ENCODE measurements at regions not wholly inside any gene's neighbourhood (a gene's known extent, or its start where the extent isn't known, plus 50 kb on each side); places are given as distances from the start of the nearest gene placed in this dataset.

GRCh38 chr11:122241566-122241965, 125.6 kb upstream of the BLID start:
- WGBS, 2 donors = 85 to 86% methylated on average over 3 of the region's 3 CpGs

GRCh38 chr11:122240638-122241037, 124.6 kb upstream of the BLID start:
- 80 to 89% methylated on average over 3 of the region's 3 CpGs for WGBS, 2 donors
- FAIRE-seq = no peak
- no peak for TF ChIP-seq CTCF (IDR thresholded peaks at IDR 0.05)

More at GRCh38 chr11:122241566-122241965, 125.6 kb upstream of the BLID start:
- Histone ChIP-seq H3K27ac (no peak overlapping the region), H3K9me3 (no peaks in the 10 kb centered on the region), H3K4me3 (no peak overlapping the region), H3K4me1 (no peaks in the 10 kb centered on the region), H3K27me3 (no peaks in the 10 kb centered on the region), H3K36me3 (no peaks in the 10 kb centered on the region)
- TF ChIP-seq CTCF (IDR thresholded peaks at IDR 0.05) = no peak
- DNase-seq (no peak), ATAC-seq (no peak), FAIRE-seq (no peak)
- intact Hi-C loops (cut with DNase I) = no loop called here

GRCh38 chr11:122235615-122236014, 119.6 kb upstream of the BLID start:
- H3K4me3 ChIP-seq = no peak overlapping the region
- H3K27ac ChIP-seq = no peak overlapping the region
- intact Hi-C loops (cut with DNase I) = no loop called here
- no peak for TF ChIP-seq CTCF (IDR thresholded peaks at IDR 0.05)
- ATAC-seq (peak; percentile 93 to 97 (median 95)), FAIRE-seq (no peak), DNase-seq (peak in 4 of 6 donors; percentile 37 to 65 (median 55))
- no peaks in the 10 kb centered on the region for H3K36me3 ChIP-seq
- no peaks in the 10 kb centered on the region for H3K9me3 ChIP-seq
- H3K27me3 ChIP-seq = no peaks in the 10 kb centered on the region
- WGBS, 2 donors = 7 to 11% methylated on average over 3 of the region's 3 CpGs
- H3K4me1 ChIP-seq = peaks cover 0 to 4% (median 0%) of the 10 kb centered on the region in 3 donors

More at GRCh38 chr11:122240638-122241037, 124.6 kb upstream of the BLID start:
- no peaks in the 10 kb centered on the region for H3K27me3 ChIP-seq
- no peaks in the 10 kb centered on the region for H3K9me3 ChIP-seq
- no peaks in the 10 kb centered on the region for H3K36me3 ChIP-seq
- H3K4me1 ChIP-seq = peaks cover 0 to 4% (median 0%) of the 10 kb centered on the region in 3 donors
- H3K4me3 ChIP-seq = no peak overlapping the region
- H3K27ac ChIP-seq = no peak overlapping the region
- intact Hi-C loops (cut with DNase I) = no loop called here
- DNase-seq = no peak
- ATAC-seq = no peak

- 91 to 98% methylated on average over 3 of the region's 3 CpGs for WGBS, 2 donors
- Histone ChIP-seq H3K36me3 (no peaks in the 10 kb centered on the region), H3K4me3 (no peak overlapping the region), H3K27me3 (no peaks in the 10 kb centered on the region), H3K4me1 (peaks cover 0 to 4% (median 0%) of the 10 kb centered on the region in 3 donors), H3K27ac (no peak overlapping the region), H3K9me3 (no peaks in the 10 kb centered on the region)
- no peak for FAIRE-seq
- DNase-seq = no peak
- ATAC-seq = no peak
- intact Hi-C loops (cut with DNase I) = no loop called here
- TF ChIP-seq CTCF (IDR thresholded peaks at IDR 0.05) = no peak
Observed at GRCh38 chr11:122234780-122235179, 118.8 kb upstream of the BLID start.

GRCh38 chr11:122234257-122234656, 118.2 kb upstream of the BLID start:
- intact Hi-C loops (cut with DNase I) = no loop called here
- no peak overlapping the region for H3K27ac ChIP-seq
- no peaks in the 10 kb centered on the region for H3K36me3 ChIP-seq
- peaks cover 0 to 4% (median 0%) of the 10 kb centered on the region in 3 donors for H3K4me1 ChIP-seq
- TF ChIP-seq CTCF (IDR thresholded peaks at IDR 0.05) = no peak
- no peak for ATAC-seq
- no peak overlapping the region for H3K4me3 ChIP-seq
- no peak for DNase-seq
- no peaks in the 10 kb centered on the region for H3K9me3 ChIP-seq
- FAIRE-seq = no peak
- no peaks in the 10 kb centered on the region for H3K27me3 ChIP-seq
